HCT116 (cell line): ENCODE measurements at regions not wholly inside any gene's neighbourhood (a gene's known extent, or its start where the extent isn't known, plus 50 kb on each side); places are given as distances from the start of the nearest gene placed in this dataset.

Experiments used
- CEBPB ChIP-seq: IDR thresholded peaks from 2 replicates; pipeline ENCODE4 v1.6.1; 2012; ENCODE audit warnings: low read depth
- CTCF ChIP-seq, 3 experiments: fragments of 200-600 bp in 1 of 3; sonication (generic) in 1 of 3; IDR thresholded peaks in 2 of 3; conservative IDR thresholded peaks in 1 of 3; 2 replicates each; pipeline ENCODE4 v1.5.1; 2012 to 2017; ENCODE audit warnings: low read depth in 2 of 3, low read length in 2 of 3, antibody characterized with exemption in 1 of 3, borderline replicate concordance in 1 of 3, control low read depth in 1 of 3, mild to moderate bottlenecking in 1 of 3, mixed read lengths in 1 of 3, mixed run types in 1 of 3, moderate library complexity in 1 of 3; ENCODE audit not compliant: insufficient read depth in 1 of 3
- ELF1 ChIP-seq: IDR thresholded peaks from 2 replicates; pipeline ENCODE4 v1.6.1; 2012; ENCODE audit warnings: low read depth, borderline replicate concordance
- EZH2 ChIP-seq: fragments of 200-600 bp; sonication (generic); IDR thresholded peaks from 2 replicates; pipeline ENCODE4 v1.6.1; 2017; ENCODE audit warnings: antibody characterized with exemption, mixed run types
- POLR2A ChIP-seq: IDR thresholded peaks from 2 replicates; pipeline ENCODE4 v1.7.0; 2011; ENCODE audit warnings: borderline replicate concordance; ENCODE audit not compliant: insufficient read depth, insufficient read length; ENCODE audit errors: extremely low read depth
- POLR2AphosphoS5 ChIP-seq: IDR thresholded peaks from 2 replicates; pipeline ENCODE4 v1.6.1; 2011; ENCODE audit warnings: mild to moderate bottlenecking, low read depth, low read length, moderate library complexity
- RAD21 ChIP-seq: IDR thresholded peaks from 2 replicates; pipeline ENCODE4 v1.6.1; 2012; ENCODE audit warnings: low read depth, mild to moderate bottlenecking
- REST ChIP-seq: IDR thresholded peaks from 2 replicates; pipeline ENCODE4 v1.6.1; 2012; ENCODE audit warnings: low read depth
- SRF ChIP-seq: IDR thresholded peaks from 2 replicates; pipeline ENCODE4 v1.6.1; 2012; ENCODE audit warnings: low read depth
- ZFX ChIP-seq: fragments of 450-650 bp; IDR thresholded peaks from 2 replicates; pipeline ENCODE4 v1.6.1; 2017

- peak; percentile 51 for TF ChIP-seq POLR2A
- TF ChIP-seq EZH2 = no peak
- peak; percentile 62 to 77 (median 74) for TF ChIP-seq CTCF (IDR thresholded peaks at IDR 0.05 in 2 of 3, conservative IDR thresholded peaks at IDR 0.05 in 1 of 3; ENCODE audit: borderline replicate concordance in 1 of 3, insufficient read depth in 1 of 3, low read depth in 2 of 3, low read length in 2 of 3)
- TF ChIP-seq ELF1 = no peak
- peak; percentile 83 for TF ChIP-seq CEBPB
- TF ChIP-seq SRF = no peak; the same call in 1 of the 2 replicates
- peak; percentile 94 for TF ChIP-seq ZFX
- TF ChIP-seq POLR2AphosphoS5 = peak; percentile 96
- peak; percentile 21; the same call in 1 of the 2 replicates for TF ChIP-seq RAD21
- no peak for TF ChIP-seq REST
Measured at GRCh38 chr7:149624419-149625339, 127.1 kb upstream of the ZNF746 start.
